Body of pancreas (tissue), 4 donors: ENCODE measurements at regions not wholly inside any gene's neighbourhood (a gene's known extent, or its start where the extent isn't known, plus 50 kb on each side); places are given as distances from the start of the nearest gene placed in this dataset.
A peak's percentile ranks its signal among the peaks of the same experiment; 100 is the strongest.

ENCODE experiments used
- ATAC-seq: fragments of 150-250 bp; one replicate; pipeline ENCODE4 v1.9.1; 2016
- DNase-seq, 4 donors: peaks; one replicate each; pipeline ENCODE4 v3.0.0-alpha.2; 2019
- H3K27ac ChIP-seq, 4 donors: fragments of 200-600 bp; sonication (generic); 1 replicate in 3 of 4; 2 replicates in 1 of 4; pipeline versions ENCODE4 v1.5.1 to v1.6.1; 2016 to 2019; ENCODE audit warnings: mild to moderate bottlenecking in 1 of 4, mixed read lengths in 1 of 4, moderate library complexity in 1 of 4
- H3K27me3 ChIP-seq, 2 donors: fragments of 200-600 bp; sonication (generic); one replicate each; pipeline ENCODE4 v1.6.0; 2016; ENCODE audit warnings: mild to moderate bottlenecking in 1 of 2
- H3K36me3 ChIP-seq, 2 donors: fragments of 200-600 bp; sonication (generic); replicated peaks in 1 of 2; 2 replicates each; pipeline ENCODE4 v1.5.1; 2016; ENCODE audit warnings: low read depth in 2 of 2; ENCODE audit not compliant: insufficient read depth in 1 of 2
- H3K4me1 ChIP-seq: fragments of 200-600 bp; sonication (generic); one replicate; pipeline ENCODE4 v1.6.0; 2016
- H3K4me3 ChIP-seq, 2 donors: fragments of 200-600 bp; sonication (generic); 1 replicate in 1 of 2; 2 replicates in 1 of 2; pipeline ENCODE4 v1.5.1; 2016 to 2019
- H3K9me3 ChIP-seq, 3 donors: fragments of 200-600 bp; sonication (generic); 1 replicate in 2 of 3; 2 replicates in 1 of 3; pipeline ENCODE4 v1.5.1; 2016
- CTCF ChIP-seq, 7 experiments: fragments of 450-650 bp in 4 of 7; fragments of 200-600 bp in 3 of 7; sonication (generic) in 3 of 7; IDR thresholded peaks; one replicate each; pipeline ENCODE4 v1.5.1; 2016 to 2019; ENCODE audit warnings: antibody characterized with exemption in 7 of 7
- POLR2A ChIP-seq, 3 donors: fragments of 450-650 bp; IDR thresholded peaks; one replicate each; pipeline ENCODE4 v1.6.1; 2016; ENCODE audit warnings: antibody characterized with exemption in 3 of 3, mild to moderate bottlenecking in 2 of 3
- WGBS, 2 donors: methylation state at CpG; one replicate each; pipeline ENCODE4 v1.1.5; 2017; 5-methylcytosine and 5-hydroxymethylcytosine counted together
- intact Hi-C: fragments of 100-400 bp; cut with DNase I; formaldehyde crosslinking; loops from one replicate; pipeline ENCODE4 v1.15.1; 2023

DNA sequence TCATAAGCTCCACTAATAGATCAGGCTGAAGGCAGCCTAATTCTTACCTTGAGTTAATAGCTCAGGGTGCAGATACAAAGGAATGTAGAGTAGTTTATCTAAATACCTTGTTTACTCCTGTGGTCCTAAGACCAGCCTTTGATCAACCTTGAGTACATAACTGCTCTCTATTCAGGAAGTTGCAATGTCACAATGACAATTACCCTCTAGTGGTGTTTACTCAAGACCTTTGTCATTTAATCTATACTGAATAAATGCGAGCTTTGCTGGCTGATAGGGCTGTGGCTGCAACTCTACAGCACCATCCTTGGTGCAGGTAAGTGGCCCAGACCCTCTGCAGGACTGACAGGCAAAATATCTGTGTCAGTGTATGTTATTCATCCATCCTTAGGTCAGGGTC is 282.7 kb downstream of the ATXN7L3B start:
- intact Hi-C loops: no loop called here
- 18 to 45% methylated on average over 1 of the region's 1 CpG for WGBS, 2 donors
- ATAC-seq (no peak), DNase-seq (no peak)
- no peak overlapping the region for H3K27ac ChIP-seq
- no peak for TF ChIP-seq CTCF (IDR thresholded peaks at IDR 0.05)
- no peaks in the 10 kb centered on the region for H3K36me3 ChIP-seq
- no peak overlapping the region for H3K4me3 ChIP-seq
- no peaks in the 10 kb centered on the region for H3K4me1 ChIP-seq
- no peaks in the 10 kb centered on the region for H3K27me3 ChIP-seq
- H3K9me3 ChIP-seq: no peaks in the 10 kb centered on the region

DNA sequence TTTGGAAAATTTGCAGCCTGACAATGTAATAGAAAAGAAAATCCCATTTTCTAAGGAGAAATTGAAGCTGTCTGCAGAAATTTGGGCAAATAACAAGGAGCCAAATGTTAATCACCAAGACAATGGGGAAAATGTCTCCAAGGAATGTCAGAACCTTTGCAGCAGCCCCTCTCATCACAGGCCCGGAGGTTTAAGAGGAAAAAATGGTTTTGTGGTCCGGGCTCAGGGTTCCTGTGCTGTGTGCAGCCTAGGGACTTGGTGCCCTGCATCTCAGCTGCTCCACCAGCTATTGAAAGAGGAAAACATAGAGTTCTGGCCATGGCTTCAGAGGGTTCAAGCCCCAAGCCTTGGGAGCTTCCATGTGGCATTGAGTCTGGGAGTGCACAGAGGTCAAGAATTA is 298.9 kb downstream of the ATXN7L3B start:
- Histone ChIP-seq H3K4me3 (no peak overlapping the region), H3K36me3 (no peaks in the 10 kb centered on the region), H3K9me3 (no peaks in the 10 kb centered on the region), H3K4me1 (no peaks in the 10 kb centered on the region), H3K27ac (no peak overlapping the region), H3K27me3 (no peaks in the 10 kb centered on the region)
- TF ChIP-seq CTCF (IDR thresholded peaks at IDR 0.05) (no peak), POLR2A (IDR thresholded peaks at IDR 0.05) (no peak)
- WGBS, 2 donors: 23 to 50% methylated on average over 2 of the region's 2 CpGs
- intact Hi-C loops: no loop called here
- ATAC-seq (no peak), DNase-seq (no peak)

- 36 to 42% methylated on average over 2 of the region's 2 CpGs for WGBS, 2 donors
These were observed 308.5 kb downstream of the ATXN7L3B start for GRCh38 chr12:74846116-74846515.

GRCh38 chr12:74847169-74847568 is 309.5 kb downstream of the ATXN7L3B start:
- Histone ChIP-seq H3K9me3 (no peaks in the 10 kb centered on the region), H3K4me1 (no peaks in the 10 kb centered on the region), H3K27ac (peak overlapping the region in 3 of 4 donors; percentile 40 to 73 (median 72)), H3K36me3 (no peaks in the 10 kb centered on the region), H3K27me3 (no peaks in the 10 kb centered on the region), H3K4me3 (no peak overlapping the region)
- no peak for DNase-seq
- intact Hi-C loops: no loop called here
- peak in 1 of 3 donors; percentile 19 for TF ChIP-seq POLR2A (IDR thresholded peaks at IDR 0.05)
- TF ChIP-seq CTCF (IDR thresholded peaks at IDR 0.05): no peak
- peak; percentile 89 for ATAC-seq
- WGBS, 2 donors: 18 to 20% methylated on average over 5 of the region's 5 CpGs

More at GRCh38 chr12:74846116-74846515, 308.5 kb downstream of the ATXN7L3B start:
- intact Hi-C loops: no loop called here
- Histone ChIP-seq H3K27me3 (no peaks in the 10 kb centered on the region), H3K27ac (no peak overlapping the region), H3K36me3 (no peaks in the 10 kb centered on the region), H3K9me3 (no peaks in the 10 kb centered on the region), H3K4me3 (no peak overlapping the region), H3K4me1 (no peaks in the 10 kb centered on the region)
- no peak for TF ChIP-seq POLR2A (IDR thresholded peaks at IDR 0.05)
- TF ChIP-seq CTCF (IDR thresholded peaks at IDR 0.05): no peak
- no peak for ATAC-seq
- no peak for DNase-seq

- Histone ChIP-seq H3K4me3 (no peak overlapping the region), H3K4me1 (no peaks in the 10 kb centered on the region), H3K27ac (peak overlapping the region in 3 of 4 donors; percentile 40 to 73 (median 72)), H3K36me3 (no peaks in the 10 kb centered on the region), H3K9me3 (no peaks in the 10 kb centered on the region), H3K27me3 (no peaks in the 10 kb centered on the region)
- DNase-seq: no peak
- intact Hi-C loops: no loop called here
- TF ChIP-seq CTCF (IDR thresholded peaks at IDR 0.05): no peak
- no peak for TF ChIP-seq POLR2A (IDR thresholded peaks at IDR 0.05)
- 16 to 24% methylated on average over 2 of the region's 2 CpGs for WGBS, 2 donors
- no peak for ATAC-seq
These were observed 310.4 kb downstream of the ATXN7L3B start for GRCh38 chr12:74848006-74848405.
